ENCODE measurements at regions not wholly inside any gene's neighbourhood (a gene's known extent, or its start where the extent isn't known, plus 50 kb on each side); places are given as distances from the start of the nearest gene placed in this dataset.

DNA sequence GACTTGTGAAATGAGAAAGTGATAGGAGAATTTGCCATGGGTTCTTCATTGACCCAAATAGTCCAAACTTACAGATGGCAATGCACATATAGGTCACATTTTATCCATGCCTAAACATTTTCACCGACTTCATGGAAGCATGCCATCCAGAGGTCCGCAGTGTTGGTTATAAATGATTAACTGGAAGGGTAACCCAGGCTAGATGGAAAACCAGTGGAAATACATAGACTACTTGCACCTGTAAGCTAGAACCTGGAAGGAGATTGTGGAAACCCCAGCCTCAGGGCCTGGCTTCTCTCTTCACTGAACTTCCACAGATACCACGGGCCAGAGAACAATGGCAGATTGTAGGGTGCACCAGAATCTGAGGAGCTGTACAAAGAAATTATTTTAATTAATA, 103.8 kb upstream of the SYNDIG1 start:
- TF ChIP-seq, protein P1, sequence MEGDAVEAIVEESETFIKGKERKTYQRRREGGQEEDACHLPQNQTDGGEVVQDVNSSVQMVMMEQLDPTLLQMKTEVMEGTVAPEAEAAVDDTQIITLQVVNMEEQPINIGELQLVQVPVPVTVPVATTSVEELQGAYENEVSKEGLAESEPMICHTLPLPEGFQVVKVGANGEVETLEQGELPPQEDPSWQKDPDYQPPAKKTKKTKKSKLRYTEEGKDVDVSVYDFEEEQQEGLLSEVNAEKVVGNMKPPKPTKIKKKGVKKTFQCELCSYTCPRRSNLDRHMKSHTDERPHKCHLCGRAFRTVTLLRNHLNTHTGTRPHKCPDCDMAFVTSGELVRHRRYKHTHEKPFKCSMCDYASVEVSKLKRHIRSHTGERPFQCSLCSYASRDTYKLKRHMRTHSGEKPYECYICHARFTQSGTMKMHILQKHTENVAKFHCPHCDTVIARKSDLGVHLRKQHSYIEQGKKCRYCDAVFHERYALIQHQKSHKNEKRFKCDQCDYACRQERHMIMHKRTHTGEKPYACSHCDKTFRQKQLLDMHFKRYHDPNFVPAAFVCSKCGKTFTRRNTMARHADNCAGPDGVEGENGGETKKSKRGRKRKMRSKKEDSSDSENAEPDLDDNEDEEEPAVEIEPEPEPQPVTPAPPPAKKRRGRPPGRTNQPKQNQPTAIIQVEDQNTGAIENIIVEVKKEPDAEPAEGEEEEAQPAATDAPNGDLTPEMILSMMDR (IDR thresholded peaks at IDR 0.05): no peak
- TF ChIP-seq ZFX (IDR thresholded peaks at IDR 0.05; ENCODE audit: borderline replicate concordance): no peak
